Natural killer cell (primary cell): ENCODE measurements at regions not wholly inside any gene's neighbourhood (a gene's known extent, or its start where the extent isn't known, plus 50 kb on each side); places are given as distances from the start of the nearest gene placed in this dataset.

Experiments used
- ATAC-seq, 3 donors: fragments of 150-1000 bp in 2 of 3; fragments of 200-7000 bp in 1 of 3; cut with Tn5 transposase; 1 replicate in 1 of 3; 2 replicates in 2 of 3; pipeline ENCODE4 v1.10.0; 2021; ENCODE audit warnings: mild to moderate bottlenecking in 2 of 3, moderate library complexity in 2 of 3
- DNase-seq, 2 donors: peaks; one replicate each; pipeline versions ENCODE4 v3.0.0 to v3.0.0-alpha.2; 2013 to 2021; ENCODE audit warnings: mixed read lengths in 1 of 2
- H3K27ac ChIP-seq: one replicate; pipeline ENCODE4 v1.5.1; 2013; ENCODE audit warnings: mild to moderate bottlenecking, low read length
- H3K27me3 ChIP-seq: one replicate; pipeline ENCODE4 v1.6.1; 2013; ENCODE audit warnings: low read length; ENCODE audit not compliant: control insufficient read depth, insufficient read depth
- H3K36me3 ChIP-seq: one replicate; pipeline ENCODE4 v1.6.1; 2013; ENCODE audit warnings: low read length; ENCODE audit not compliant: control insufficient read depth, insufficient read depth
- H3K4me1 ChIP-seq: one replicate; pipeline ENCODE4 v1.6.1; 2013; ENCODE audit warnings: low read length; ENCODE audit not compliant: control insufficient read depth, insufficient read depth
- H3K4me3 ChIP-seq: one replicate; pipeline ENCODE4 v1.5.1; 2013; ENCODE audit warnings: low read length
- H3K9me3 ChIP-seq: one replicate; pipeline ENCODE4 v1.6.1; 2013; ENCODE audit warnings: low read length; ENCODE audit not compliant: control insufficient read depth, insufficient read depth
- H3K27ac Mint-ChIP-seq, 2 donors: one replicate each; pipeline ENCODE4 v1.8.0; 2022; ENCODE audit warnings: mild to moderate bottlenecking in 2 of 2, mixed read lengths in 2 of 2, moderate library complexity in 1 of 2
- H3K27me3 Mint-ChIP-seq, 2 donors: one replicate each; pipeline ENCODE4 v1.8.0; 2022; ENCODE audit warnings: low read depth in 2 of 2, mixed read lengths in 2 of 2
- H3K36me3 Mint-ChIP-seq: one replicate; pipeline ENCODE4 v1.8.0; 2022; ENCODE audit warnings: mixed read lengths
- H3K4me1 Mint-ChIP-seq, 2 donors: one replicate each; pipeline ENCODE4 v1.8.0; 2022; ENCODE audit warnings: mixed read lengths in 2 of 2
- H3K4me3 Mint-ChIP-seq: one replicate; pipeline ENCODE4 v1.8.0; 2022; ENCODE audit warnings: mild to moderate bottlenecking, moderate library complexity, mixed read lengths
- H3K9me3 Mint-ChIP-seq, 2 donors: one replicate each; pipeline ENCODE4 v1.8.0; 2022; ENCODE audit warnings: mixed read lengths in 2 of 2
- CTCF ChIP-seq: fragments of 200-600 bp; IDR thresholded peaks from one replicate; pipeline ENCODE4 v1.8.0; 2022; ENCODE audit warnings: antibody characterized with exemption
- WGBS: methylation state at CpG from one replicate; pipeline ENCODE4 v1.1.7; 2013; ENCODE audit warnings: missing lambda C conversion rate; ENCODE audit not compliant: insufficient coverage; 5-methylcytosine and 5-hydroxymethylcytosine counted together
- intact Hi-C: fragments of 100-400 bp; cut with micrococcal nuclease; formaldehyde crosslinking; loops from one replicate; pipeline ENCODE4 v1.14.2; 2022

GRCh38 chr11:11038782-11039181 lies 180.9 kb upstream of the ZBED5 start:
- H3K27ac ChIP-seq = no peak overlapping the region

GRCh38 chr11:11038352-11038751 lies 180.5 kb upstream of the ZBED5 start:
- peaks cover 4 to 17% of the 10 kb centered on the region in 2 donors for H3K27me3 Mint-ChIP-seq
- H3K4me1 Mint-ChIP-seq = no peaks in the 10 kb centered on the region
- H3K36me3 Mint-ChIP-seq = no peaks in the 10 kb centered on the region
- intact Hi-C loops = loop anchor here (10.0 kb wide), 1 partner anchor 226 kb away; no protein-coding TSS in a partner anchor
- Histone ChIP-seq H3K27me3 (no peaks in the 10 kb centered on the region), H3K36me3 (no peaks in the 10 kb centered on the region), H3K9me3 (no peaks in the 10 kb centered on the region), H3K4me1 (no peaks in the 10 kb centered on the region), H3K4me3 (no peak overlapping the region), H3K27ac (no peak overlapping the region)
- no peak overlapping the region for H3K27ac Mint-ChIP-seq
- no peak for TF ChIP-seq CTCF
- WGBS = 92% methylated on average over 3 of the region's 3 CpGs
- no peaks in the 10 kb centered on the region for H3K9me3 Mint-ChIP-seq
- no peak for DNase-seq
- no peak overlapping the region for H3K4me3 Mint-ChIP-seq
- ATAC-seq = no peak

More at GRCh38 chr11:11038782-11039181, 180.9 kb upstream of the ZBED5 start:
- no peaks in the 10 kb centered on the region for H3K9me3 ChIP-seq
- H3K4me1 Mint-ChIP-seq = no peaks in the 10 kb centered on the region
- H3K9me3 Mint-ChIP-seq = no peaks in the 10 kb centered on the region
- intact Hi-C loops = loop anchor here (10.0 kb wide), 1 partner anchor 226 kb away; no protein-coding TSS in a partner anchor
- H3K27me3 ChIP-seq = no peaks in the 10 kb centered on the region
- no peak overlapping the region for H3K4me3 Mint-ChIP-seq
- DNase-seq = no peak
- WGBS = 89% methylated on average over 3 of the region's 3 CpGs
- no peak overlapping the region for H3K4me3 ChIP-seq
- H3K36me3 ChIP-seq = no peaks in the 10 kb centered on the region
- H3K27ac Mint-ChIP-seq = no peak overlapping the region
- H3K36me3 Mint-ChIP-seq = no peaks in the 10 kb centered on the region
- ATAC-seq = no peak
- H3K4me1 ChIP-seq = no peaks in the 10 kb centered on the region
- TF ChIP-seq CTCF = no peak
- H3K27me3 Mint-ChIP-seq = peaks cover 4 to 17% of the 10 kb centered on the region in 2 donors

DNA sequence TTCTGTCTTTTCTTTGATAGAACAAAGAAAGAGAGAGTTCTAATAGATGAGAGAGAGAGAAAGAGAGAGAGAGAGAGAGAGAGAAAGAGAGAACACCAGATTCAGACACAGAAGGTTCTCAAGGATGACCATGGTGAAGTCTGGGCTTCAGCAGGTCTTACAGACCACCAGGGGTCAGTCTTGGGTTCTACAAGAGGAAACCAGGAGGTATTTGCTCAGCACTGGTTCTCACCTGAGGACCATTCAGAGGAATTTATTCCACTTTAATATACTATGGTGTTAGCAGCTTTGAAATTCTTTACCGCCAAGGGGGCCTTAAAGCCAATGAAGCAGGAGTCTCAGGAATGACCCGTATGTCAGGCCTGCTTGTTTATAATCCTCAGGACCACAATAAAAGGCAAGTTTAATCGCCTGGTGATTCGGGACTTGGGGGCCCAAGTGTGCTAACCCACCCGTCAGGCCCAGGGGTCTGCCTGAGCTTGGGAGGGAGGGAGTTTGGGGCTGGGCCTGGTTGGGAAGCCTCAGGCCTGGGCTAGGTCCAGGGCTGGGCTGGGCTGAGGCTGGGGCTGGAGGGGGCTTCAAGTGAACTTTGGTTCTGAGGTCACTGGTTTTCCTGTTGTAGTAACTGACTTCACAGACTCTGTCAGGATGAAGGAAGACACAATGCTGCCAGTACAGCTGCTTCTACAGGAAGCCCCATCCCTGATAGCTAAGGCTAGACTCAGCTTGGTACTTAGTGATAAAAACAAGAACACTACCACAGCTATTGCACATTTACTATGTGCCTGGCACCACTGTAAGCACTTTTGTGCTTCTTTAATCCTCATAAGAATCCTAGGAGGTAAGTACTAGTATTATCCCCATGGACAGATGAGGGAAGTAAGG lies 179.2 kb upstream of the ZBED5 start:
- Histone ChIP-seq H3K4me3 (no peak overlapping the region), H3K4me1 (no peaks in the 10 kb centered on the region), H3K9me3 (no peaks in the 10 kb centered on the region), H3K27ac (no peak overlapping the region), H3K27me3 (peaks cover 4% of the 10 kb centered on the region), H3K36me3 (no peaks in the 10 kb centered on the region)
- Mint-ChIP-seq H3K9me3 (no peaks in the 10 kb centered on the region), H3K36me3 (no peaks in the 10 kb centered on the region), H3K27me3 (peaks cover 4 to 17% of the 10 kb centered on the region in 2 donors), H3K27ac (no peak overlapping the region), H3K4me1 (no peaks in the 10 kb centered on the region), H3K4me3 (no peak overlapping the region)
- ATAC-seq (peak in 1 of 3 donors; percentile 66), DNase-seq (peak in 1 of 2 donors; percentile 86)
- 76% methylated on average over 5 of the region's 5 CpGs for WGBS
- intact Hi-C loops = loop anchor here (10.0 kb wide), 1 partner anchor 228 kb away; no protein-coding TSS in a partner anchor
- TF ChIP-seq CTCF = peak; percentile 47
